Putamen (tissue), 1 donor: ENCODE measurements at regions not wholly inside any gene's neighbourhood (a gene's known extent, or its start where the extent isn't known, plus 50 kb on each side); places are given as distances from the start of the nearest gene placed in this dataset.

Experiments used
- DNase-seq: peaks from one replicate; pipeline ENCODE4 v3.0.0-alpha.2; 2016; ENCODE audit warnings: low spot score

- no peak for DNase-seq
These were observed 153.7 kb upstream of the ARRDC4 start for GRCh38 chr15:97806766-97807165.

DNA sequence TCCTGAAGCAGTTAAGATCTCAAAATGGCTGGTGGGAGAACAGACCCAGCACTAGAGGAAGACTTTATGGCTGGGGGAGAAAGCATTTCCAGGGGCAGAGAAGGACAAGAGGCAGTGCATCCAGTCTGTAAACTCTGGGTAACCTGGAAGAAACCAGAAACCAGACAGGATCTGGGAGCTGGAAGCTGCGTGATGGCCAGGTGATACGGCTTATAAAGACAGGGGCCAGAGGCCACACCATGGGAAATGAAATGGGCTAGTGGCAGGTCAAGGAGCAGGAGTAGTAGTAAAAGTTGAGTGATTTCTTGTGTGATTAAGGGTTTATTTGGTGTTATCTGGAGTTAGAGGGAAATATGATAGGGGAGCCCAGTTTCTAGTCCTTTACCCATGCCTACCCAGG, 144.7 kb upstream of the ARRDC4 start:
- no peak for DNase-seq

GRCh38 chr15:97817276-97817890, 143.1 kb upstream of the ARRDC4 start:
- no peak for DNase-seq

- DNase-seq, result no peak
These were observed 124.5 kb upstream of the ARRDC4 start for GRCh38 chr15:97836003-97836402.

DNA sequence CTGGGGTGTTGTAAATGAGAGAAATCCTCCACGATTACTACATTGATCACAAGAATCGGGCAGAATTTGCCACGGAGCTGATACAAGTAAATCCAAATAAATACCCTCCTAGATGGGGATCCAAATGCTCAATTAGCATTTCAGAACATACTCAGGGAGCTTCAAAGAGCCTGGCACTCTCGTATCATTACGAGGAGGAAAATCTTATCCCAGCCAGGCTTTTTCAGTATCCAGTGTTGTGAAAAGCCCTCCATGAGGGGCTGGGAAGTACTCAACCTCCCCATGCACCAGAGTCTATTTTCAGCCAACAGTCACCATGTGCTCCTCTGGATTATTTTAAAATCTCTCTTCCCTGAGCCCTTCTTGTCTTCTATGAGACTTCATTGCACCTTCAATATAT, 122.6 kb upstream of the ARRDC4 start:
- DNase-seq, result no peak

DNA sequence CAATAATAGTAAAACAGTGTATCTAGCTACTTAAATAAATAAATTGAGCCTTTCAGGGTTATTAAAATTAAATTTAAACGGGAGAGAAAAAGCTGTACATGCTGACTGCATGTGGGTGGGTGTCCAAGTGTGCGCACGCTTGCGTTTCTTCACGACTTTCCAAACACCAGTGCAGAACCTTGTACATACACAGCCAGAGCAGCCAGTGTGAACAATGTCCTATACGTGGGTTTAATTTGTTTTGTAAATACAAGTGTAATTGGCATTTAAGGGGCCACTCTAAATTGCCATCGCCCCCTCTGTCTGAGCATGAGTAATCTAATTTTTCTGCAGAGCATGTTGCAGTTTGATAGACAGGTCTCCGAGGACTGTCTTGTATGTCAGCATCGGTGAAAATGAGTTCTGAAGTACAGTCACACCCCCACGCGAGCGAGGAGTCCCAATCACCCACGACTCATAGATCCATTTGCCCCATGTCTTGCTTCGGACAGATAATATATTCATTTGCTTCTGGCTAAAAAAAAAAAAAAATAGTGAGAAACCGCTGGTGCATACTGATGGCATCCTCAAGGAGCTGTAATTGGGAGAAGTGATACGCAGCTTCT, 121.8 kb upstream of the ARRDC4 start:
- DNase-seq, result no peak

- DNase-seq, result no peak
These were observed 120.0 kb upstream of the ARRDC4 start for GRCh38 chr15:97840501-97840900.

DNA sequence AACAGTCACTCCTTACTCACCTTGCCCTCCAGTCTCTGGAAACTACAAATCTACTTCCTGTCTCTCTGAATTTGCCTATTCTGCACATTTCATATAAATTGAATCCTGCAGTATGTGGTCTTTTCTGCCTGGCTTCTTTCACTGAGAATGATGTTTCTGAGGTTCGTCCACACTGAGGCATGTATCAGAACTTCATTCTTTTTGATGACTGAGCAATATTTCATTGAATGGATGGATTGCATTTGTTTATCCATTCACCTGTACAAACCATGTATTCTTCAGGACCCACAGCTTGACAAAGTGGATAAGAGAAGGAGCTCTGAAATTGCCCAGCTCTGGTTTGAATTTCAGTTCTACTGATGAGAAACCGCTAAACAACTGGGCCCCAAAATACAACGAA, 118.9 kb upstream of the ARRDC4 start:
- DNase-seq, result no peak

DNA sequence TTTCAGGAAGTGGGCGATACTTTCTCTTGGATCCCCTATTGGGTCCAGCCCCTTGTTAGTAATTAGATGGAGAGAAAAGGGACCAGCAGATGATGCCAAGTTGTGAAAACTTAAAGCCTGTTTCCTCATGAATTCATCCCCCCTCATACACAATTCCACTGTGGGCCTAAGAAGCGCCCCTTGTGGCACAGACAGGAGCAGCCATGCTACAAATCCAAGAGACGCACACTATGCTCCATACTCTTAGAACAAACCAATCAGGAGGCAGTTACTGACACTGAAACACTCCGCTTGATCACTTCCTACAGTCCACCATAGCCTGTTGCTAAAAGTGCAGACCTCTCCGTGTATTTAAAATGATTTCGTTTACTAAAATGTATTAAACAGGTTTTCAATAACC, 111.3 kb upstream of the ARRDC4 start:
- DNase-seq, result no peak

DNA sequence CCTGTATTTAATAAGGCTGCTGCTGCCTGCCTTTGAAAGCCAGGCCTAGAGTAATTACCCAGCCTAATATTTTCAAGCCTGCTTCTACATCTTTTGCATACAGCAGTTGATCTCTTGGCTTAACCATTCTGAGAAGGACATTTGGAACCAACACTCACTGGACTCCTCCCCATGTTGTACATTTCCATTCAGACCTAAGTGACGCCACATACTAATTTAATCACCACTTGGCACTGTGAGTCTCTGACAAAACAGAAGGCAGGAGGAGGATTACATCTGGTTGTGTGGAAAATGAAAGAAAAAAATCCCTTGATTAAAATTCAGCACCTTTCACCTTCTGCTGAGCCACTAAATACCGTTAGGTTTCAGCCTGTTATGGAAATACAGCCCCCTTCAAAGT, 102.2 kb upstream of the ARRDC4 start:
- DNase-seq, result no peak

- no peak for DNase-seq
These were observed 98.8 kb upstream of the ARRDC4 start for GRCh38 chr15:97861529-97862260.

DNA sequence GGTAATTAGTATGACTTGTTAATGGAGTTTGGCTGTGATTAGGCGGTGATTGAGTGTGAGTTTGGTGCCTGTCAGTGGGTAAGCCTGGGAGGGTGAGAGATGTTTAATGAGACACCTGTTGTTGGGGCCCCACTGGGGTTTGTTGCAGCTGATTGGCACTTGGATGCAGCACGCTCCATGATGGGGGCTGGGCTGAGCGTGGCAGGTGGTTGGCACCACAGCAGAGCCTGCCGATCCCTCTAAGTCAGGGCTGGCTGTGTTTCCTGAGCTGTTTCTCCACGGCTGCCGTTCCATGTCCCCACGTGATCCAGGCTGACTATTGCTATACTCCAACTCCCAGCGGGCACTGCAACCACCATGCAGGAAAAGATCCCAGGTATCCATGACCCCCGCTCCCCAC, 93.5 kb upstream of the ARRDC4 start:
- no peak for DNase-seq

- no peak for DNase-seq
These were observed 92.6 kb upstream of the ARRDC4 start for GRCh38 chr15:97867870-97868269.

- no peak for DNase-seq
These were observed 91.5 kb upstream of the ARRDC4 start for GRCh38 chr15:97868981-97869380.

- DNase-seq, result no peak
These were observed 89.7 kb upstream of the ARRDC4 start for GRCh38 chr15:97870771-97871170.

- DNase-seq, result no peak
These were observed 86.4 kb upstream of the ARRDC4 start for GRCh38 chr15:97874139-97874538.

GRCh38 chr15:97875025-97875512, 85.4 kb upstream of the ARRDC4 start:
- no peak for DNase-seq

GRCh38 chr15:97875513-97876280, 84.8 kb upstream of the ARRDC4 start:
- no peak for DNase-seq

- DNase-seq, result no peak
These were observed 84.2 kb upstream of the ARRDC4 start for GRCh38 chr15:97876281-97876675.

- no peak for DNase-seq
These were observed 79.0 kb upstream of the ARRDC4 start for GRCh38 chr15:97881346-97881965.

DNA sequence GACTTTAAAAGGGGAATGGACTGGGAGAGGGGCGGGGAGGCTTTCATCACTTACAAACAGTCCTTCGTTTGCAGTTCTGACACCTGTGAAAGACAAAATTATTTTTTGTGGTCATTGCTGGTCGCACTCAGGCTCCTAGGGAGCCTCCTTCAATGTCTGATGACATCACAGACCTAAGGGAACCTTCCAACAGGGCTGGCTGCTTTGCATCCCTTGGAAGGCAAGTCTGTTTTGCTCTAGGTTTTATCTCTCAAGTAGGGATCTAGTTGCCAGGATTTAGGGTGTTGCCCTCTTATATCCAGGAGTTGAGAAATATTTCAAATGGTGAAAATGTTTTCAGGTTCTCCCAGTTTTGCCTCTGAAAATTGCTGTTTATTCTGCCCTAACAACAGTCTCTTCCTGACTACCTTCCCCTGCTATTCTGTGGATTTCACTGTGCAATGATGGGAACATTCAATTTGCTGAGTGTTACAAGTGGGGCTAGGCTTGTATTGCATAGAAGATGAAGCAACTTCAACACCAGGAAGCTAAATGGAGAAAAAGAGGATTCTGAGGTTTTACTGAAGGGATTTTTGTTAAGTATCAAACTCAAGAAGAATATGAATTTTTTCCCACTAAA, 75.9 kb upstream of the ARRDC4 start:
- DNase-seq, result no peak

DNA sequence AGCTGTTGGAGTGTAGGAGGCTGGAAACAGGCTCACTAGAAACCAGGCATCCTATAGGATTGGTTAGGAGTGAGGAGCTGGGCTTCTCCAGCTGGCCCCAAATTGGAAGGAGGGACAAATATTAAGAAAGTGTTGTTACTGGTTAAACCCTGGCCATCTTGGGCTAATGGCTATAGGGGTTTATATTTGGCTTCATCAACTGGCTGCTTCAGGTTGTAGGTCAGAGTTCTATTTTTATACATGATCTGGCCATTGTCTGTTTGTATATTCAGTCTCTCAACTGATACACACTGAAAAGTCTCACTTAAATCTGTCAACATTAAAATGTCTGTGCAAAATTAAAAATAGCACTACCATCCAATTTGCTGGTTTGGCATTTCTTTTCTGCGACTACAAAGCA, 70.2 kb upstream of the ARRDC4 start:
- DNase-seq, result no peak
